ENCODE measurements at regions not wholly inside any gene's neighbourhood (a gene's known extent, or its start where the extent isn't known, plus 50 kb on each side); places are given as distances from the start of the nearest gene placed in this dataset.

DNA sequence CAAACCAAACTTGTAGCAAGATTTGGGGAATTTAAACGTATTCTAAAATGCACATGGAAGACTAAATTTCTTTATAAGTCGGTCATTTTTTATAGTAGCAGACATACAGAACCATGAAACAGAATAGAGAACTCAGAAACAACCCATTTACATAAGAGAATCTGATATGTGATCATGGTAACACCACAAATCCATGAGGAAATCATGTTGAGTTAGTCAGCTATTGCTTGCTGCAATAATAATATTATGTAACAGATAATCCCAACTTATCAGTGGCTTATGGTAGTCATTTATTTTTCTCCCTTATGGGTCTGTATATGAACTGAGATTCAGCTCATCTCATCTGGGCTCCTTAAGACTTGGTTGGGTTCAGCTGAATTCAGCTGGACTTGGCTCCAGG, 103.4 kb upstream of the SERTAD2 start:
- Histone ChIP-seq H3K27ac (ENCODE audit: insufficient read depth, low read length) (no peak overlapping the region), H3K4me2 (ENCODE audit: low read depth, low read length) (no peak overlapping the region), H3K4ac (ENCODE audit: low read depth, low read length) (no peak overlapping the region), H2BK20ac (ENCODE audit: low read depth, low read length) (no peak overlapping the region), H3K27me3 (ENCODE audit: control insufficient read depth, insufficient read depth, low read length) (peaks cover 2% of the 10 kb centered on the region; the same call in 1 of the 2 replicates), H3K36me3 (ENCODE audit: control insufficient read depth, insufficient read depth, low read length) (no peaks in the 10 kb centered on the region), H4K8ac (ENCODE audit: low read depth in 2 of 2, low read length in 2 of 2) (no peak overlapping the region), H2AK9ac (replicated peaks; ENCODE audit: low read depth, low read length, poor library complexity) (no peak overlapping the region), H3K9me1 (ENCODE audit: insufficient read depth, low read length) (no peaks in the 10 kb centered on the region), H2BK15ac (ENCODE audit: low read depth, low read length) (no peak overlapping the region), H3K14ac (replicated peaks; ENCODE audit: low read depth, low read length) (no peak overlapping the region), H3K56ac (ENCODE audit: extremely low read depth, insufficient read depth, low read length) (no peak overlapping the region), H2BK120ac (ENCODE audit: low read depth, low read length) (no peak overlapping the region), H3K4me3 (ENCODE audit: insufficient read depth, low read depth, low read length) (no peak overlapping the region), H2AFZ (replicated peaks; ENCODE audit: low read length, poor library complexity) (no peak overlapping the region), H4K91ac (ENCODE audit: insufficient read depth, low read depth, low read length) (no peak overlapping the region), H3K23ac (ENCODE audit: low read depth, low read length) (no peak overlapping the region), H3K9ac (ENCODE audit: low read depth, low read length) (no peak overlapping the region), H3K79me1 (ENCODE audit: low read depth in 1 of 2, low read length in 2 of 2) (peaks cover 0 to 4% of the 10 kb centered on the region in 2 experiments; a peak in 1 of 4 replicates), H4K20me1 (ENCODE audit: insufficient read depth, low read length) (no peaks in the 10 kb centered on the region), H2BK5ac (ENCODE audit: low read depth, low read length, poor library complexity, severe bottlenecking) (no peak overlapping the region), H4K5ac (ENCODE audit: low read depth, low read length) (no peak overlapping the region), H3K9me3 (ENCODE audit: control insufficient read depth, insufficient read depth, low read length) (0 out of 2 replicates have a peak, but pooled peaks cover 2% of the 10 kb centered on the region), H3K4me1 (ENCODE audit: control insufficient read depth, insufficient read depth, low read length) (no peaks in the 10 kb centered on the region), H3K18ac (ENCODE audit: low read depth, low read length) (no peak overlapping the region), H2AK5ac (ENCODE audit: low read depth, low read length) (no peak overlapping the region)
- WGBS, 2 experiments (ENCODE audit: extremely low coverage in 2 of 2, insufficient read length in 1 of 2) = no CpG with 5 or more reads among the region's 2 CpGs
- in situ Hi-C loops (cut with MboI; ENCODE audit: low sequenced_read_pairs) = no loop called here
- no peak for TF ChIP-seq MAZ (IDR thresholded peaks at IDR 0.05; ENCODE audit: borderline replicate concordance, low read depth, low read length)
- TF ChIP-seq, protein P1, sequence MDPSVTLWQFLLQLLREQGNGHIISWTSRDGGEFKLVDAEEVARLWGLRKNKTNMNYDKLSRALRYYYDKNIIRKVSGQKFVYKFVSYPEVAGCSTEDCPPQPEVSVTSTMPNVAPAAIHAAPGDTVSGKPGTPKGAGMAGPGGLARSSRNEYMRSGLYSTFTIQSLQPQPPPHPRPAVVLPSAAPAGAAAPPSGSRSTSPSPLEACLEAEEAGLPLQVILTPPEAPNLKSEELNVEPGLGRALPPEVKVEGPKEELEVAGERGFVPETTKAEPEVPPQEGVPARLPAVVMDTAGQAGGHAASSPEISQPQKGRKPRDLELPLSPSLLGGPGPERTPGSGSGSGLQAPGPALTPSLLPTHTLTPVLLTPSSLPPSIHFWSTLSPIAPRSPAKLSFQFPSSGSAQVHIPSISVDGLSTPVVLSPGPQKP (IDR thresholded peaks at IDR 0.05; ENCODE audit: borderline replicate concordance, low read depth, low read length) = no peak
- no peak for TF ChIP-seq RAD21 (IDR thresholded peaks at IDR 0.05; ENCODE audit: low read length)
- no peak for TF ChIP-seq FOS (IDR thresholded peaks at IDR 0.05; ENCODE audit: low read depth, low read length)
- TF ChIP-seq NFE2L2 (IDR thresholded peaks at IDR 0.05; ENCODE audit: low read depth, low read length) = no peak
- no peak for TF ChIP-seq MXI1 (IDR thresholded peaks at IDR 0.05; ENCODE audit: borderline replicate concordance, low read depth, low read length)
- TF ChIP-seq CEBPB (IDR thresholded peaks at IDR 0.05; ENCODE audit: low read depth, low read length) = no peak
- no peak for TF ChIP-seq SMC3 (IDR thresholded peaks at IDR 0.05; ENCODE audit: low read depth, low read length)
- TF ChIP-seq MAFK (IDR thresholded peaks at IDR 0.05; ENCODE audit: low read depth, low read length) = no peak
- TF ChIP-seq, protein P2, sequence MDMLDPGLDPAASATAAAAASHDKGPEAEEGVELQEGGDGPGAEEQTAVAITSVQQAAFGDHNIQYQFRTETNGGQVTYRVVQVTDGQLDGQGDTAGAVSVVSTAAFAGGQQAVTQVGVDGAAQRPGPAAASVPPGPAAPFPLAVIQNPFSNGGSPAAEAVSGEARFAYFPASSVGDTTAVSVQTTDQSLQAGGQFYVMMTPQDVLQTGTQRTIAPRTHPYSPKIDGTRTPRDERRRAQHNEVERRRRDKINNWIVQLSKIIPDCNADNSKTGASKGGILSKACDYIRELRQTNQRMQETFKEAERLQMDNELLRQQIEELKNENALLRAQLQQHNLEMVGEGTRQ (IDR thresholded peaks at IDR 0.05; ENCODE audit: low read depth, low read length) = no peak
- no peak for TF ChIP-seq RFX5 (IDR thresholded peaks at IDR 0.05; ENCODE audit: low read depth, low read length)
- TF ChIP-seq POLR2A (IDR thresholded peaks at IDR 0.05; ENCODE audit: low read depth, low read length) = no peak
- no peak for TF ChIP-seq CHD1 (IDR thresholded peaks at IDR 0.05; ENCODE audit: low read depth, low read length)
- TF ChIP-seq, protein P3, sequence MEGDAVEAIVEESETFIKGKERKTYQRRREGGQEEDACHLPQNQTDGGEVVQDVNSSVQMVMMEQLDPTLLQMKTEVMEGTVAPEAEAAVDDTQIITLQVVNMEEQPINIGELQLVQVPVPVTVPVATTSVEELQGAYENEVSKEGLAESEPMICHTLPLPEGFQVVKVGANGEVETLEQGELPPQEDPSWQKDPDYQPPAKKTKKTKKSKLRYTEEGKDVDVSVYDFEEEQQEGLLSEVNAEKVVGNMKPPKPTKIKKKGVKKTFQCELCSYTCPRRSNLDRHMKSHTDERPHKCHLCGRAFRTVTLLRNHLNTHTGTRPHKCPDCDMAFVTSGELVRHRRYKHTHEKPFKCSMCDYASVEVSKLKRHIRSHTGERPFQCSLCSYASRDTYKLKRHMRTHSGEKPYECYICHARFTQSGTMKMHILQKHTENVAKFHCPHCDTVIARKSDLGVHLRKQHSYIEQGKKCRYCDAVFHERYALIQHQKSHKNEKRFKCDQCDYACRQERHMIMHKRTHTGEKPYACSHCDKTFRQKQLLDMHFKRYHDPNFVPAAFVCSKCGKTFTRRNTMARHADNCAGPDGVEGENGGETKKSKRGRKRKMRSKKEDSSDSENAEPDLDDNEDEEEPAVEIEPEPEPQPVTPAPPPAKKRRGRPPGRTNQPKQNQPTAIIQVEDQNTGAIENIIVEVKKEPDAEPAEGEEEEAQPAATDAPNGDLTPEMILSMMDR (conservative IDR thresholded peaks at IDR 0.05; ENCODE audit: low read depth, low read length) = no peak
- TF ChIP-seq BHLHE40 (IDR thresholded peaks at IDR 0.05; ENCODE audit: low read depth, low read length) = no peak
- ChIA-PET POLR2A (ENCODE audit: unreplicated experiment) (interaction anchor here (0.6 kb wide), 1 partner anchor 119 kb away, joined by 7 read pairs; no protein-coding TSS in a partner anchor), CTCF (interaction anchor here (0.6 kb wide), 1 partner anchor 82 kb away, joined by 3 read pairs; no protein-coding TSS in a partner anchor)
- BruUV-seq (replicated peaks) = no TSS peak
- intact Hi-C loops (cut with micrococcal nuclease) = loop anchor here (10.0 kb wide), 1 partner anchor 422 kb away; no protein-coding TSS in a partner anchor
- ATAC-seq (ENCODE audit: low read depth) (no peak), DNase-seq (no peak)
- dilution Hi-C loops (cut with HindIII; ENCODE audit: low sequenced_read_pairs, unreplicated experiment) = no loop called here

Data from IMR-90 (cell line).